Left hindlimb (tissue), 1 donor: ENCODE measurements at regions not wholly inside any gene's neighbourhood (a gene's known extent, or its start where the extent isn't known, plus 50 kb on each side); places are given as distances from the start of the nearest gene placed in this dataset.
"Not testable (repeated sequence)": the region's sequence is repeated elsewhere in the genome, so short reads cannot be mapped to it uniquely, and the experiment has no call there.

ENCODE experiments used
- DNase-seq: peaks from one replicate; pipeline ENCODE4 v3.0.0-alpha.2; 2018

DNA sequence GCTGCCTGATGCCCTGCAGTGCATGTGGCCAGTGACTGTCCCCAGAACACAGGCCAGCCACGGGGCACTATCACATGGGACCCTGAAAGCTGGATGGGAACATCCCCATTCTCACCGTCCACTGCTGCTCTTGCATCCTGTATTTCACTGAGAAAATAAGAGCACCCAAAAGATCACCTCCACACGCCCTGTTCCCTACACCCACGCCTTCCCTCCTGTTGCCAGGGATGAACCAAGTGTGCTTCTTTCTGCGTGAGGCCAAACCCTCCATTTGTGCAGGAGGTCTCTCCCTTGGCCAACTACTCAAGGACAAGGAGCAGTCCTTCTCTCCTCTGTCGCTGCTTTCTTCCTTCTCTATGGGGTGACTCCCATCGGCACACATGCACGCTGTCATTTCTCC, 118.3 kb downstream of the LRRC37A3 start:
- DNase-seq = not testable (repeated sequence)

DNA sequence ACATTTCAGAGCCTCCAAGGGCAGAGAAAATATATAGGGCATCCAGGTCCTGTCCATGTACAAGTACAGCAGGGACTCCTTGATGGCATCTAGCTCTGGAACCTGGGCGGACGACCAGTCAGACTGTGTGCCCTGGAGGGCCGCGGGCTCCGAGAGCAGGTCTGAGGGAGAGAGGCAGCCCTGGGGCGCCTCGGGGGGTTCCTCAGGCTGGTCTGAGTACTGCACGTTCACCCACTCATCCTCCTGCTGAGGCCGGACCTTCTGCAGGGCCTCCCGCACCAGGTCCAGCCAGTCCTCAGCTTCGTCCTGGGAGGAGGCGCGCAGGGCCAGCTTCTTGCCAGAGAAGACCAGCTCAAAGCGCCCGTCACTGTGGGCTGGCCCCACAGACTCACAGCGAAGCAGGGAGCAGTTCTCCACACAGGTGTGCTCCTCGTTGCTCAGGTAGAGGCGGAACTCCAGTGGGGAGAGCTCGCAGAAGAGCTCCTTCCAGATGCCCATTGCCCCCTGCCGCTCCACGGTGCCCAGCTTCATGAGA, 118.8 kb downstream of the LRRC37A3 start:
- DNase-seq = not testable (repeated sequence)

DNA sequence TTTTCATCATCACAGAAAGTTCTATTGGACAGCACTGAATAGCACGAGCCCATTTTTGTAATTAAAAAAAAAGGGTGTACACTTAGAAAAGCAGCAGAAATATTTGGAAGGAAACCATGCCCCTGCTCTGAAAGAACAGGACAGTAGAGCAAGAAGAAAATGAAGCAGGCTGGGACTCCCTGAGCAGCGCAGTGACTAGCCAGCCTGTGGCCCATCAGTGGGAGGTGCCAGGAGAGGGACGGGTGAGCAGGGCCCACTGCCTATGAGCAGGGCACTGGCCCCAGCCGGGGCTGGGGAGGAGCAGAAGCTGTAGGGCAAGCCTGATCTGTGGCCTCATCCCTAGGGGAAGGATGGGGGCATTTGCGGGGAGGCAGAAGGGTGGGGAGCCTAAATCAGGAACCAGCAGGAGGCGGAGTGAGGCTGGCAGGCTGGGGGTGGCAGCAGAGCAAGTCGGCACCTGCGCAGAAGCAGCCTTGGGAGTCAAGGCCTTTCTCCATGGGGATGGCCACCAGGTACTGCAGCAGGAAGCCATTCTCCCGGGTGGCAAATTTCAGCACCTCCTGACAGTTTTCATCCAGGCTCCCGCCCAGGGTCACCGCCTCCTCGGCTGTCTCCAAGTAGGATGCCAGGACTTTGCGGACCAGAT, 119.6 kb downstream of the LRRC37A3 start:
- not testable (repeated sequence) for DNase-seq

DNA sequence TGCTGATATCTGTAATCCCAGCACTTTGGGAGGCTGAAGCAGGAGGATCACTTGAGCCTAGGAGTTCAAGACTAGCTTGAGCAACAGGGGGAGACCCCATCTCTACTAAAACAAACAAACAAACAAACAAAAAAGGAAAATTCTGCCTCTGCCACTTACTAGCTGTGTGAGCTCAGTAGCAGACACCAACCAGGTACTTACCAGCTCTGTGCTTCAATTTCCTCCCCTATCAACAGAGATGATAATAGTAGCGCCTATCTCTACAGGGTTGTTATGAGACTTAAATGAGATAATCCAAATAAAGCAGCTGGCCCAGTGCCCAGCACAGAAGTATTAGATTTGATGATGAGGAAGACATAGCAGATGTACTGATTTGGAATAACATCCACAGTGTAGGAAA, 120.3 kb downstream of the LRRC37A3 start:
- DNase-seq = not testable (repeated sequence)

DNA sequence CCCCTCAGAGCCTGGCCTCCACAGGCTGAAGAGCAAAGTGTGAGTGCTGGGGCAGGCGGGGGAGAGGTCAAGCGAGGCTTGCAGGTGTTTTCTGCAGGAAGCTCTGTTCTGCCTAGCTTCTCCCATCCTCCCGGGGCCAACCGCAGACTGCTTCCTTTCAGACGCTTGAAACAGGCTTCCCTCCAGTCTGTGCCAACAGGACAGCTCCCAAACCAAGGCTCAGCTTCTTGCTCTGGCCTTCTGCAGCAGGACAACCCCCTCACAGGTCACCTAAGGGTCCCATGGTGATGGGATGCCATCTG, 120.8 kb downstream of the LRRC37A3 start:
- DNase-seq = not testable (repeated sequence)

DNA sequence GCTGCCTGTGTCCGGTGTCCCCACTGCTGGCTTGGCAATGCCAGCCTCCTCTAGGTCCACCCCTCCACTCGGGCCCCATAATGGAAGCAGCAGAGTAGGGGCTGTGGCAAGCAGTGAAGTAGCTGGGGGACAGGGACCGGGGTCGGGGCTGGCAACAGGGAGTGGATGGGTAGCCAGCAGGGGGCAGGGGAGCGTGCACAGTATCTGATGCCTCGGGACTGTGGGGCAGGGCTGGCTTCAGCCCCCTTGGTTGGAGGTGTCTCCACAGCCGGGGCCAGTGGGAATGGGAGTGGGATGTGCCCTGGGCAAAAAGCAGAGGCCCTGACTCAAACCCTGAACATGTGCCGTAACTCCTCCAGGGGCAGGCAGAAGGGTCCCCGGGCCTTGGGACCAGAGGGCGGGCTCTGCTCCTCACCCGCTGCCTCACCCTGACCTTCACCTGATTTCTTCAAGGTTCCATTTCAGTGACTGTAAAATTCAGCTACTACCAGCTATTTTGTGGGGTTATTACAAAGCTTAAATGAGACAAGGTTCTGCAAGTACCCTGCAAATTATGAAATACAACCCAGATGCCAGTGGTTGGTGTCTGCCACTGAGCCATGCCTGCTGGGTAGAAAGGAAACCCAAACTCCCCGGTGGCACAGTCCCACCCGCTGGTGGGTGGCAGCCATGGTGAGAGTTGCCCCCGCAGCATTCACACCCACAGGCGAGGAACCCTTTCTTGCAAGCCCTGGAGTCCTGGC, 121.4 kb downstream of the LRRC37A3 start:
- DNase-seq = not testable (repeated sequence)

DNA sequence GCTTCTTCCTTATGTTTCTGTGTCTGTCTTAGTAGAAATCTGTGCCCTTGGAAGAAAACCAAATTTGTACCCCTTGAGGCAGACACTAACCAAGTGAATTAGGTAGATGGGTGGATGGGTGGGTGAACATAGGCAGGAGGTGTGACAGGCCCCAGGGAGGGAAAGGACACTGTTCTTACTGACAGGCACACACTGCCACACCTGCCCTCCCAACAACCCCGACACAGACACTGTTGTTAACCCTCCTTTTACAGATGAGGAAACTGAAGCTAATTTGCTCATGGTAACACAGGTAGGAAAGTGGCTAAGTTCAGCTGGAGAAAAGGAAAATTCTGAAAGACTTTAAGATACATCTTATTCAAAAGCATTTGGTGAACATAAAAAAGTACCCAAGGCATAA, 123.9 kb downstream of the LRRC37A3 start:
- DNase-seq = not testable (repeated sequence)

DNA sequence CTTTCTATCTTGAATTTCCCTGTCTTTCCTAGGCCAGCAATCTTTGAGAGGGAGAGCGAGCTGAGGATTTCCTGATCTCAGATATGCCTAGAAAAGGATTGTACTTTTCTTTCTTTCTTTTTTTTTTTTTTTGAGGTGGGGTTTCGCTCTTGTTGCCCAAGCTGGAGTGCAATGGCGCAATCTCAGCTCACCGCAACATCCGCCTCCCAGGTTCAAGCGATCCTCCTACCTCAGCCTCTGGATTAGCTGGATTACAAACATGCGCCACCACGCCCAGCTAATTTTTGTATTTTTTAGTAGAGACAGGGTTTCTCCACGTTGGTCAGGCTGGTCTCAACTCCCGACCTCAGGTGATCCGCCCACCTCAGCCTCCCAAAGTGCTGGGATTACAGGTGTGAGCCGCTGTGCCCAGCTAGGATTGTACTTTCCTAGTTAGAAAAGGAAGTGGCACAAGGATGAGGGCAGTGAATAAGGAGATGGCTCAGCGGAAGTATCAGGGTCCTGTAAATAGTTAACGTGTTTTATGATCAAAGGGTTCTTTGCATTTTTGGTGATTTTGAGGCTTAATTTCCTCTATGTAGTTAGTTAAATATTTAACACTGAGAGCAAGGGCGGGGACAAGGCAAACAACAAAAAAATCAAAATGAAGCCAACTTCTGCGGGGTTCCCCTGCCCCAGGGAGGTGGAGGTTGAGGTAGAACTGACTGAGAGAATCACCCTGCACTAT, 124.6 kb downstream of the LRRC37A3 start:
- DNase-seq = not testable (repeated sequence)

DNA sequence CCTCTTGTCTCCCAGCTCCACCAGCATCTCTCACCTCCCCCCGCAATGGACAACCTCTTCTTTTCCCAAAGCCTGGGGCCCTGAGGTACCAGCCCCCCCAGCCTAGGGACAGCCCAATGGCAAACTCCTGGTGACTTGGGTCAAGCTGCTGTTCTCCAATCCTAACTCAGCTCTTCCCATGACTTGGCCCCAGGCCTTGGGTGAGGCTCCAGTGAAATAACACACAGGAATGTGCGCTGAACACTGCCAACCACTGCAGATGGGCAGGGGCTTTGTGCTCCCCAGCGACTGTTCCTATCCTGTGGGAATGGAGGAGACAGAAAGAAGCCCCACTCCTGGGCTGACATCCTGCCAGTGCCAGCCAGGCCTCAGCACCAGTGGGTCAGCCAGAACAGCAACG, 125.2 kb downstream of the LRRC37A3 start:
- DNase-seq = not testable (repeated sequence)

DNA sequence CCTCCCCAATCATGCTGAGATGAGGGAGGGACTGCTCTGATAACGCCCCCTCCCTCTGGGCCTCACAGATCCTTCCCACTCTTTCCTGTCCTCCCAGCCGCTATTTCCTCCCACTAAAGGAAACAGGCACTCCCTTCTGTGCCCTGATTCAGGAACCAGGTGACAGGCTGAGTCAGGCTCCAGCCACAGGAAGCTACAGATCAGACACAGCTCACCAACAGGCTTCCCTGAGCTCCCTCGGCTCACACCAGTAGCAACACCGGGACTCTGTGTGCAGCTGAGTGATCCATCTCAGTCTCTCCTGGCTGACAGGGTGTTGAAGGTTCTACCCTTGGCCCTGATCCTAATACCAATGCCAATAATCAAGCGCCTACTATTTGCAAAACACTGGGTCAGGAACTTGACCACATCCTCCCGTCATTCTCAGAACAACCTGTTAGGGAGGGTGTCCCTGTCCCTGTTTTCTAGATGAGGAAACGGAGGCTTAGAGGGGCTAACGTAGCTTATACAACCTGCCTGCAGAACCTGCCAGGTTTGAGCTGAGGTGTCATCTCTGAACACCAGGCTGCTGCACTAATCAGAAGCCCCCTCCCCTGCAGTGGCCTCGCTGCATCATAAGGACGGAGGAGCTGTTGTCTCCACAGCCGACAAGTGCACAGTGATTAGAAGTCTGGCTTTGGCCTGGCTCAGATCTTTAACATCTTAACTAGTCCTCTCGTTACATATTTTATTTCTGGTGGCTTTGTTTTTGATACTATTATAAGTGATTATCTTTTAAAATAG, 126.3 kb downstream of the LRRC37A3 start:
- DNase-seq = not testable (repeated sequence)

DNA sequence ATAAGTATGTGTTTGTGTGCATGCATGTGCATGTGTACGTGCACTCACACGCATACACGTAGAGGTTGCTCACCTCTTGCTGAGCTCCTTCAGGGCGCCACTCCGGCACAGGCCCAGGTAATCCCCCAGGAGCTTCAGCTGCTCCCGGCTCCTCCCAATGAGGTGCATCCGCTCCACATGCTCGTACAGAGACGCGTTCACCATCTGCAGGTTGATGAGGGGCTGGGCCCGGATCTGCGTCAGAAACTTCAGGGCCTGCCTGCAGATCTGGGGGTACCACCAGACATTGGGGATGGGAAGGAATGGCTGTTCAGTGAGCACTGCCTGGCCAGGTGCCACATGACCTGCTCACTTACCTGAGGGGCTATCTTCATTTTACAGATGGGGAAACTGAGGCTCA, 127.0 kb downstream of the LRRC37A3 start:
- not testable (repeated sequence) for DNase-seq

DNA sequence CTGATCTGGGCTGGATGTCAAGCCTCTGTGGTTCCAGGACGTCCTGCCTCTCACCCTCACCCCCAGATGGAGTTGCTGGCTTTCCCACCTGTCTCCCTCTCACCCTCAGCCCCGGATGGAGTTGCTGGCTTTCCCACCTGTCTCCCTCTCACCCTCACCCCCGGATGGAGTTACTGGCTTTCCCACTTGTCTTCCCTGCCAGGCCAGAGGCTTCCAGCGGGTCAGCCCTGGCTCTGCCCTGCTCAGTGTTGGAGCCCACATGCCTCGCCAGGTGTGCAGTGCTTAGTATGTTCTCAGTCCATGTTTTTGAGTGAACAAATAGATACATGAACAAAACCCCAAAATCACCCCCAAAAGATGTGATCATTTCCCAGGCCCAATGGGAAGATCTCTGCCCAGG, 127.6 kb downstream of the LRRC37A3 start:
- not testable (repeated sequence) for DNase-seq

DNA sequence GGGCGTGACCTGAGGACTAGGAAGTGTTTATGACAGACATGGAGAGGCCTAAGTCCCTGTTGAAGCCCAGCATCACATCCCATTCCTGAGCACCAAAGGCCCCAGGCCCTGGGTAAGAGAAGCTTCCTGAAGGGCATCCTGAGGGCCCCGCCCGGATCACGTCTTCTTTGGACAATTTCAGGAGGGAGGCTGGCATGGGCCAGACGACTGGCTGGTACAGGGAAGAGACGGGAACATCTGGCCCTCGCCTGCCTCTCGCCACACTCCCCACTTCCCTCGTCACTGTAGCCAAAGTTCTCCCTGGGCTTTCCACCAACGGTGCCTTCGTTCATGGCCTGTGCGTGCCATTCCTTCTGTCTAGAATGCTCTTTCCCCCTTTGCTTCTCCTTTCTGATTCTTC, 128.1 kb downstream of the LRRC37A3 start:
- DNase-seq = not testable (repeated sequence)

DNA sequence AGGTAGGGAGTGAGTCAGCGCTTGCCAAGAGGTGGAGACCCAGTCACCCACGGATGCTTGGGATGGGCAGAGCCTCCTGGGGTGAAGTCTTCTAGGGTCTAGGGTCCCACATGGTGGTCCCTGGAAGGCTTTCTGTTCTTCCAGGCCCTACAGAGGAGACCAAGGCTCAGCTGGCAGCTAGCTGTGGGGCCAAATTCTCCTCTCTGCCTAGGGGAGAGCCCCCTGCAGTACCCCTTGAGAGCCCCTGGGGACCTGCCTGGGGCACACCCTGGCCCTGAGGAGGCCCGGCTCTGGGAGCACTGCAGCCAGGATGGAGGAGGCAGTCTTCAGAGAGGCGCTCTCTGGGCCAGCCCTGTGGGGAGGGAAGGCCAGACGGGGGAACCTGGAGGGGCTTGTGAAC, 128.6 kb upstream of the SMURF2 start:
- DNase-seq = not testable (repeated sequence)

DNA sequence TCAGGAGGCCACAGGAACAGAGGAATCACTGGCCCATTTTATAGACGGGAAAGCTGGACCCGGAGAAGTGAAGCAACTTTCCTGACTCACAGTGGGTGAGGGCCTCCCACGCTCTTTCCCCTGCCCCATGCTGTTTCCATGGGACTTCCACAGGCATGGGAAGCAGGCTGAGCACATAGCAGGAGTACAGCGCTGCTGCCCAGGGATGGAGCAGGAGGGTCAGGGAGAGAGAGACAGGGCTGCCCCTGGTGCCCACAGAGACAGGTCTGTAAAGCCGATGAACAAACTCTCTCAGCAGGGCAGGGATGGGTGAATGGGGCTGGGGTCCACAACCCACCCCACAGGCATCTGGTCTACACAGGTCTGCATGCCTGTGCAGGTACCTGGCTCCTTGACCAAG, 128.1 kb upstream of the SMURF2 start:
- DNase-seq = not testable (repeated sequence)

DNA sequence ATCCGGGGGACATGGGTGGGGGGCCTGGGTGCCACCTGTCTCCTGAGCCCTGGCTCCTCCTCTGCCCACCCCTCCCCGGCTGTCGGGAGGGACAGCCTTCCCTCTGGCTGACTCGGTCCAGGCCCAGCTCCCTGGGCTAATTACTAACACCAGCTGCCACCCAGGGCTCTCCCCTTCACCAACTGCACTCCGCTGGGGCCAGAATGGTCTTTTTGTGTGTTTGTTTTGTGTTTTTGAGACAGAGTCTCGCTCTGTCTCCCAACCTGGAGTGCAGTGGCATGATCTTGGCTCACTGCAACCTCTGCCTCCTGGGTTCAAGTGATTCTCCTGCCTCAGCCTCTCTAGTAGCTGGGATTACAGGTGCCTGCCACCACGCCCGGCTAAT, 126.9 kb upstream of the SMURF2 start:
- not testable (repeated sequence) for DNase-seq

DNA sequence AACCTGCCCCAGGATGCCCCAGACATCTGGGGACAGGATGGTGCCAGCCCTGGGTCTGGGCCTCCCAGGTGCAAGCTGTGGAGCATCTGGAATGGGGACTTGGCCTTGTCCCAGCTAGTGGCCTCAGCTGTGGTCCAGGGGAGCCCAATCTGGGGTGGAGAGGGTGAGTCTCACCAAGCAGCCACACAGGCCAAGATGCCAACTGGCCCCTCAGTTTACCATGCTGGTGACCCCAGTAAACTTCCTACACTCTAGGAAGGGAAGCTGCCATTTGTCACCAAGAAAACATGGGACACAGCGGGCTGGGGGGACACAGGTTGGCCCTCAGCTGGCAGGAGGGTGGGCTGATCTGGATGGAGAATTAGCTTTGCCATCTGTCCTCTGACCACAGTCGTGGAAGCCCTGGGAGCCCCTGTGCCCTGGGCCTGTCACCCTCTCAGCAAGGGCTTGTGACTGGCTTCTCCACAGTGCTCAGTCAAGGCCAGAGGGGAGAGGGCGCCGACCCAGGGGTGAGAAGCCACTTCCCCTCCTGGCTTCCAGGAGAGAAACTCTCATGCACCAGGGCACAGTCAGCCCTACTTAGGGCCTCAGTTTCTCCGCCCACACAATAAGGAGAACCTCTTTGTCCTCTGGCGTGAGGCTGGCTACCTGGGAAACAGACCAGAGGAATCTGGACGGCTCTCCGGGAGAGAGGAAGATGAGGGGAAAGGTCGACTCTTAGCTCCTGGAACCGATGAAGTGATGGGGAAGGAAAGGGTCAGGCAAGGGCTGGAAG, 126.4 kb upstream of the SMURF2 start:
- DNase-seq = no peak

DNA sequence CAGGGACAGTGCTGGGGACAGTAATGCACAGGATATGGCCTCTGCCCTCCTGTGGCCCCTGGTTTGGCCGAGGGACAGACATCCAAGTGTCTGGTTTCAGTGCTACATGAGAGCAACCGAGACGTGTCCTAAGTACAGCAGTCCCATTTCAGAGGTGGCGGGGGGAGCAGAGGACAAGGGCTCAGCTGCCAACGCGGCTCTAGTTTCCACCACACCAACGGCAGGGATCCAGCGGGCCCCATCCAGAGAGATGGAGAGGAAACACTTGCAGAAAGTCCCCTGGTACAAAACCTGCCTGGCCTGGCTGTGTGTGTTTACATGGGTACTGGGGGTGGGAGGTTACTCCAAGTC, 125.8 kb upstream of the SMURF2 start:
- DNase-seq = no peak

DNA sequence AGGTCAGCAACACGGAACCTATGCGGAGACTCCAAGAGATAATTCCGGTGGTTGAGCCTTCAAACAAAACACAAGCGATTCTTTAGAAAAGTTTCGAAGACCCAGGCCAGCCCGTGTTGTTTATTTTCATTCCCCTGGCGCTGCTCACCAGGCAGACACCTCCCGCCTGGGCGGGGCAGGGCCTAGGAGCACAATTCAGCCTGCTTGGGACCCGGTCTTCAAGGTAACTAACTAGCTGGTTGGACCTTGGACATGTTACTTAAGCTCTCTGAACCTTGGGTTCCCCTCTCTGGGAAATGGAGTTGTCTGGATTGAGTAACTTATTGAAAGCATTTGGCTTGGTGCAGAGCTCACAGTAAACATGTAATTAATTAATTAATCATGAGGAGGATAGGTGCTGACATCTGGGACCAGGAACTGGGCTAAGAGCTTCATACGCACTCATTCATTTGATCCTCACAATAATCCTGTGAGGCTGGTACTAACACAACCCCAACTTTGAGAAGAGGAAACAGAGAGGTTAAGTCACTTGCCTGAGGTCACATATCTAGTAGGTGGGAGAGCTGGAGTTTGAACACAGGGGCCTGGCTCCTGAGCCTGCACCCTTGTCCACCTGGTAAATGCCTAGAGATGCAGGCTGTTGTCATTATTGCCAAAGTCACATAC, 125.3 kb upstream of the SMURF2 start:
- DNase-seq = no peak

DNA sequence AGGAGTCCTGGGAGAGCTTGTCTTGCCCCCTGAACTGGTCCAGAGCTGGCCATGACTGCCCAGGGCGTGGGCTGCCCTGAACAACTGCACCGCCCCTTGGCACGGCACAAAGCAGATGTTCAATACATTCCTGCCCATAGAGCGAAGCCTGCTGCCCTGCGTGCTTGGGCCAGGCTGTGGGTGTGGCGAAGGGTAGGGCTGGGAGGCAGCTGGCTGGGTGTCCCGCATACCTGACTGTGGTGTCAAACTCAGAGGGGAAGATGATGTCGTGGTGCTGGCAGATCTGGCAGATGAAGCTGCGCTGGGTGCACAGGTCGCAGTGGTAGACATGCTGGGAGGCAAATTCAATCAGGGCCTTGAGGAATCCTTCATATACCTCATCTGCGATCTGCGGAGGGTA, 124.2 kb upstream of the SMURF2 start:
- DNase-seq = no peak

DNA sequence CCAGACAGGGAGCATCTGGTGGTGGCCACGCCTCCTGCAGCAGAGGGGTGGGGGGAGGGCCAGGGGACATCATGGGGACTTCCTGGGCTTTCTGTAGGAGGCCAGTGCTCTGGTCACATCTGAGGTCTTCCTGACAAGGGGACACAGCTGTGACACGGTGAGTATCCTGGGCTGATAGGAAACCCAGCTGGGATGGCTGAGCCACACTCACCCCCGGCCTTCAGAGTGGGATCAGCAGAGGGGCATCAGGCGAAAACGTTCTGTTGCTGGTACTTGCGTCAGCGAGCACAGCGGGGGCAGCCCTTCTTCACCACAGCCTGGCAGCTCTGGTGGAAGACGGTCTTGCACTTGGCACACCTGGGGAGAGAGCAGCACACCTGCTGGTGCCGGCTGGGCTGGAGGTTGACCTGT, 122.9 kb upstream of the SMURF2 start:
- DNase-seq = no peak
